ENCODE measurements at regions not wholly inside any gene's neighbourhood (a gene's known extent, or its start where the extent isn't known, plus 50 kb on each side); places are given as distances from the start of the nearest gene placed in this dataset.

DNA sequence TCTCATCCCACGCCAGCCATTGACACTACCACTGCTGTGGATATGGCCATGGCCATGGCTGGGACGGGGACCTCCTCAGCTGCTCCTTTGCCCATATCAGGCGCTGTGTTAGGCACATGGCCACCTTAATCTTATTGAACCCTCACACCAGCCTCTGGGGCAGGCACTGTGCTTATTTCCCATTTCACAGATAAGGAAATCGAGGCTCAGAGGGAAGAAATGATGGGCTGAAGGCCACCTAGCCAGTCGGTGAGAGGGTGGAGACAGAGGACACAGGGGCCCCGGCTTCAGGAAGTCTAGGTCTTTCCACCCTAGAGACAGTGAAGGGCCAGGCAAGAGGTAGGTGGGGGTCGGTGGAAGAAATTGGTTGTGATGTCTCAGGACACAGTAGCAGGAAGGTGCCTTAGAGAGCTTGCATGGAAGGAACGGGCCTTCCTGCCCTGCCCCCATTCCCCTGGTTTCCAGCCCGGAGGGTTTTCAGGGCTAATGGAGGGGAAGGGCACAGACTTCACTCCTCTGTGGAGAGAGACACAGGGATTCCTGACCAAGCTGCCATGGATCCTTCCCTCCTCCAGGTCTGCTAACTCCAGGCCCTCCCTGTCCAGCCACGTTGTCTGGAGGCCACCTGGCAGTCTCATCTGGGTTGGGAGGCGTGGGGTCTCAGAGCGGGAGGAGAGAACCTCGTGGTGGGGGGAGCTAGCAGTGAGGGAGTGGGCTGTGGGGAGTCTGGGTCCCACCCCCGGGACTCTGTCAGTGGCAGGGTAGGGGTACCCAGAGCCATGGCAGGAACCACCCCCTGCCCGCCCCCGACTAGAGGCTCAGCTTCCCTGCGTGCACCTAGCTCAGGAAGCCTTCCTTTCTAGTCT lies 120.4 kb downstream of the VEGFA start (continued):
- TF ChIP-seq, protein P1, sequence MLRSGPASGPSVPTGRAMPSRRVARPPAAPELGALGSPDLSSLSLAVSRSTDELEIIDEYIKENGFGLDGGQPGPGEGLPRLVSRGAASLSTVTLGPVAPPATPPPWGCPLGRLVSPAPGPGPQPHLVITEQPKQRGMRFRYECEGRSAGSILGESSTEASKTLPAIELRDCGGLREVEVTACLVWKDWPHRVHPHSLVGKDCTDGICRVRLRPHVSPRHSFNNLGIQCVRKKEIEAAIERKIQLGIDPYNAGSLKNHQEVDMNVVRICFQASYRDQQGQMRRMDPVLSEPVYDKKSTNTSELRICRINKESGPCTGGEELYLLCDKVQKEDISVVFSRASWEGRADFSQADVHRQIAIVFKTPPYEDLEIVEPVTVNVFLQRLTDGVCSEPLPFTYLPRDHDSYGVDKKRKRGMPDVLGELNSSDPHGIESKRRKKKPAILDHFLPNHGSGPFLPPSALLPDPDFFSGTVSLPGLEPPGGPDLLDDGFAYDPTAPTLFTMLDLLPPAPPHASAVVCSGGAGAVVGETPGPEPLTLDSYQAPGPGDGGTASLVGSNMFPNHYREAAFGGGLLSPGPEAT (IDR thresholded peaks at IDR 0.05; ENCODE audit: low read depth) = no peak
- no peak for TF ChIP-seq IKZF1 (conservative IDR thresholded peaks at IDR 0.05)
- no peak for TF ChIP-seq BMI1 (IDR thresholded peaks at IDR 0.05; ENCODE audit: borderline replicate concordance)
- no peak for TF ChIP-seq ZNF217 (IDR thresholded peaks at IDR 0.05)
- no peak for TF ChIP-seq KAT2A (conservative IDR thresholded peaks at IDR 0.05; ENCODE audit: control insufficient read depth, low read depth, low read length)
- TF ChIP-seq BCL11A (IDR thresholded peaks at IDR 0.05; ENCODE audit: low read depth, low read length) = no peak
- TF ChIP-seq TCF12 (IDR thresholded peaks at IDR 0.05; ENCODE audit: low read depth, low read length) = no peak
- TF ChIP-seq, protein P2, sequence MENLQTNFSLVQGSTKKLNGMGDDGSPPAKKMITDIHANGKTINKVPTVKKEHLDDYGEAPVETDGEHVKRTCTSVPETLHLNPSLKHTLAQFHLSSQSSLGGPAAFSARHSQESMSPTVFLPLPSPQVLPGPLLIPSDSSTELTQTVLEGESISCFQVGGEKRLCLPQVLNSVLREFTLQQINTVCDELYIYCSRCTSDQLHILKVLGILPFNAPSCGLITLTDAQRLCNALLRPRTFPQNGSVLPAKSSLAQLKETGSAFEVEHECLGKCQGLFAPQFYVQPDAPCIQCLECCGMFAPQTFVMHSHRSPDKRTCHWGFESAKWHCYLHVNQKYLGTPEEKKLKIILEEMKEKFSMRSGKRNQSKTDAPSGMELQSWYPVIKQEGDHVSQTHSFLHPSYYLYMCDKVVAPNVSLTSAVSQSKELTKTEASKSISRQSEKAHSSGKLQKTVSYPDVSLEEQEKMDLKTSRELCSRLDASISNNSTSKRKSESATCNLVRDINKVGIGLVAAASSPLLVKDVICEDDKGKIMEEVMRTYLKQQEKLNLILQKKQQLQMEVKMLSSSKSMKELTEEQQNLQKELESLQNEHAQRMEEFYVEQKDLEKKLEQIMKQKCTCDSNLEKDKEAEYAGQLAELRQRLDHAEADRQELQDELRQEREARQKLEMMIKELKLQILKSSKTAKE (IDR thresholded peaks at IDR 0.05; ENCODE audit: low read depth, poor library complexity, severe bottlenecking) = no peak
- TF ChIP-seq FOS (IDR thresholded peaks at IDR 0.05; ENCODE audit: borderline replicate concordance, extremely low read depth, insufficient read length) = no peak
